ENCODE measurements at regions not wholly inside any gene's neighbourhood (a gene's known extent, or its start where the extent isn't known, plus 50 kb on each side); places are given as distances from the start of the nearest gene placed in this dataset.
"Not testable (repeated sequence)": the region's sequence is repeated elsewhere in the genome, so short reads cannot be mapped to it uniquely, and the experiment has no call there.

DNA sequence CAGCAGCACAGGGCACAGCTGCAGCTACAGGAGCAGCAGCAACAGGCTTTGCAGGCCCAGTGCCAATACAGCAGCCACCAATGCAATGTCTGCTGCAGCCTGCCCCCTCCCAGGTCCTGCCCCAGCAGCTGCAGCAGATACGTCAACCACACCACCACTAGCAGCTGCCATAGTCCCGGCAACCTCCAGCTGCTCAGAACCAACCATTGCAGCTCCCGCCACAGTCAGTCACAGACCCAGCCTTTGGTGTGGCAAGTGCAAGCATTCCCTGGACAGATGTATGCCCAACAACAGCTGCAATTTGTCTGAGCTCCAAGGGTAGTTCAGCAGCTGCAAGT is 53.3 kb upstream of the TUBA3E start:
- no peak for DNase-seq (ENCODE audit: low read depth)

DNA sequence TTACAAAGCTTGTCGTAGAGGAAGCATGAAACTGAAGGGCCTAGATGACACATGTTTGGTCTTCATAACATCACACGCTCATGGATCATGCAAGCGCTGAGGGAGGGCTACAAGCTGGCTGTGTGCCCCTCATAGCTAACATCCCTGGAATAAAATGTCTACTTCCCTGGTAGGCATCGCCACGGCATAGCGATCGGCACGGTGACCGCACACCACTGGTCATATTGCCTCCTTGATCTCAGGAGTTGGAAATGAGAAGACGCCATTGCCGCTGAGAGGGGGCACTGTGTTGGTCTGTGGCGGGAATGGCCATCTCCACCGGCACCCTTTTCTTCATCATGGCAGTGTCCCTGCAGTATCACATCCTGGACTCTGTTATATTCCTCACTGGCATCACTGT is 50.1 kb upstream of the TUBA3E start:
- not testable (repeated sequence) for DNase-seq (ENCODE audit: low read depth)
